Effector CD4-positive, alpha-beta T cell (primary cell): ENCODE measurements at regions not wholly inside any gene's neighbourhood (a gene's known extent, or its start where the extent isn't known, plus 50 kb on each side); places are given as distances from the start of the nearest gene placed in this dataset.
"Not testable (repeated sequence)": the region's sequence is repeated elsewhere in the genome, so short reads cannot be mapped to it uniquely, and the experiment has no call there.

Experiments used
- DNase-seq: peaks from one replicate; pipeline ENCODE4 v3.0.0-alpha.2; 2020

DNA sequence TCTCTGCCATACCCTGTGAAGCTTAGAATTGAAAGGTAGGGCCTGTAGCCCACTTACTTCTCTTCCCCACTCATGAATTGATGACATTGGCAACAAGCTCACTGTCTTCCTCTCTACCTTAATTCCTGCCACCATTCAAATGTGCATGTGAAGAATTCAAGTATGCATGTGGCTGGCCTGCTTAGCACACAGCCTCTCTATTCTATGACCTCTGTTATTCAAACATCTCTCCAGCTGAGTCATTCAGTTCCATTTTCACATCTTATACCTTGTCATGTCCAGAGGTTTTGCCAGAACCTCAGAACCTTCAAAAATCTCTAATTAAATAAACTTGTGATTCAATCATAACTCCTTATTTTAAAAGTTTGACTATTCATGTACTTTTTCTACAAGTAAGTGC lies 114.7 kb upstream of the MAN2A1 start:
- no peak for DNase-seq

DNA sequence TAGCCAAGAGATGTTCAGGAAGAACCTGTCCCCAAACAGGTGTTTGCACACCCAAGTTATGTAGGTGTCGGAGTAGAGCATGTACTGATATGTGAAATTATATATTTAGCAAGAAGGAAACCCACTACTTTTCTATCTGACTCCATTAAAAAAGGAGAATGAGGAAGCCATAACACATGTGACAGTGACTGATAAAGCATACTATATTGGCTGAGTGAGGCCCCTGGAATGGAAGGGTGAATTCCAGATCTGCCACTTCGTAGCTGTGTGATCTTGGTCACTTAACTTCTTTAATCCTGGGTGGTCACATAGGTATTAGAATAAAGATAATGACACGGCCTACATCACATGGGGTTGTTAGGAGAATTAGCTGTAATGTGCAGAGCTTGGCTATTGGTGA lies 116.0 kb upstream of the MAN2A1 start:
- no peak for DNase-seq

DNA sequence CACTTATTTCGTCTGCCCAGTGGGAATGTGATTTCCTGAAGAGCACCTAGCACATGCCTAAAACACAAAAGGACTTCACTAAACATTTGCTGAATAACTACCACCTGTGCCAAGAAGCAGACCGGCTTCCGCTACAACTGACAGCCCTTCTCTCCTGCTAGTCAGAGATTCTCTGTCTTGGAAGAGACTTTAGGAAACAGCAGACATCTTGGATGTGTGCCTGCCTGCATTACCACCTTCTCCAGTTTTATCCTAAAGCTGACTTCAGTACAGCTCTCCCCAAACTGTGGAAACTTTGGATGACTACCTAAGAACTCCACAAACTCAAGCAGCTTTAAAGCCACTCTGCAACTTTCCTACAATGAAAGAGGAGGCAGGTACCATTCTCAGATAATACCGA lies 116.5 kb upstream of the MAN2A1 start:
- DNase-seq = no peak

DNA sequence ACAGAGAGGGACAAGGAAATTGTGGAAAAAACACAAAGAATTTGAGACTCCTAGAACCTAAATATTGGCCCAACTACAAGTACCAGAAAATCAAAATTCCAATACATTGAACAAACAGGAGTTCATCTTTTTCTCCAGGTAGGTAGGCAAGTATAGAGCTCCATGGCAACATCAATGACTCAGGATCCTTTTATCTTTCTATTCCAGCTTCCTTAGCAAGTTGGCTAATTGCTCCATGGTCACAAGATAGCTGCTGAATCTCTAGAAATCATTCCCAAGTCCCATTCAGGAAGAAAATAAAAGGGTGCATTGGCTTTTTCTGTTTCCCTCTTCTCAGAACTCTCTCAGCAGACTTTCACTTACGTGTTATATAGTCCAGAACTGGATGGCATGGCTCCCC lies 117.9 kb upstream of the MAN2A1 start:
- no peak for DNase-seq

DNA sequence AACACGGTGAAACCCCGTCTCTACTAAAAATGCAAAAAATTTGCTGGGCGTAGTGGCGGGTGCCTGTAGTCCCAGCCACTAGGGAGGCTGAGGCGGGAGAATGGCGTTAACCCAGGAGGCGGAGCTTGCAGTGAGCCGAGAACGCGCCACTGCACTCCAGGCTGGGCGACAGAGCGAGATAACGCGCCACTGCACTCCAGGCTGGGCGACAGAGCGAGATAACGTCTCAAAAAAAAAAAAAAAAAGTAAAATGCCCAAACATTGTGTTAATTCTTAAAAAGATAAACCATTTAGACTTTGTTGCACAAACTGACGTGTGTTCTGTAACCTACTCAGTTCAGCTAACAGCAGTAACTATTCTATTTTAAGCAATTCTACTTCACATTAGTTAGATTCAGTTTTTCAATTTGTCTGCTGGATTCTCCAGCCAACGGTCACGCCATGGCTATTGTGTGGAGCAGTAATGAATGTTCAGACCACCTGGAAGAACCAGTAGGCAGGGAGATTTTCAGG lies 119.3 kb upstream of the MAN2A1 start:
- no peak for DNase-seq

DNA sequence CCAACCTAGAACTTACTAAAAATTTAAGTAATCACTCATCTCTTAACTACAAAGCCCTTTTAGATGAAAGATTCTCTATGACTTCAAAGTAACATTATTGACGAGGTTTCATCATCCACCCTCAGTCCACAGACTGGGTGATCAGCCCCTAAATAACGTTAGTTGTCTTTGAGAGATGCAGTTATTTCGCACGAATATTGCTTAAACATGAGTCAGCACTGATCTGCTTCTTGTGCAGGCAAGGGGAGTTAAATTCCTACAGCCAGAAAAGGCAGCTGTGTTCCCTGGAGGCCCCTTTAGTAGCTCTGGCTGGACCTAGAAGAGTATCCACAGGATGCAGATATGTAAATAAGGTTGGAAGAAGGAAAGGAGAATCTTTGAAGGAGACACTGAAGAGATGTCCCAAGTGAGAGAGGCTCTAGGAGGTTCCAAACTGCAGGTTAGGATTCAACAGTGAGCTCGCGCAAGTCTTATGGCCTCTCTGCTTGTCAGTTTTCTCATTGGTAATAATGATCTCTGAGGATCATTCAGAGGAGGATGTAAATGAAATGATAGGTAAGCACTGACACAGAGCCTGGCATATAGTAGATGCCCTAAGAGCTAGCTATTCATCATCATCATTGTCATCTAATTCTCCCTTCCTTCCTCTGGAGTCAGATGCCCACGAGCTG lies 122.2 kb upstream of the MAN2A1 start:
- DNase-seq = no peak

DNA sequence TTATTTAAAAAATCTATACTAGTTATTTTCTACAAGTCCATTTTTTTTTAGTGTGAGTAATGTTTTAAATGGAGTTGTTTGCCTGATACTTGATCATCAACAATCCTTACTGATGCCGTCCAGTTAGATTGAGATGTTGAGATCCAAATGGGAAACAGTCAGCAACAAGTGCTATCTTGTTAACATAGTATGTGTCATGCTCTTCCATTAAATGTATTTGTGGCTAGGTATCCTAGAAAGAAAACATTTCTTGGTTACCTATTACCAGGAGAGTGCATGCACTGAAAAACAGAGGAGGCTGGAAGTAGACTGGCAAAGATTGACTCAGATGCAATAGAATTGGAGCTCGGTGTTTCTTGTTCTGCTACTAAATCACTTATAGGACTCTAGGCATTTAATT lies 123.4 kb upstream of the MAN2A1 start:
- DNase-seq = no peak

DNA sequence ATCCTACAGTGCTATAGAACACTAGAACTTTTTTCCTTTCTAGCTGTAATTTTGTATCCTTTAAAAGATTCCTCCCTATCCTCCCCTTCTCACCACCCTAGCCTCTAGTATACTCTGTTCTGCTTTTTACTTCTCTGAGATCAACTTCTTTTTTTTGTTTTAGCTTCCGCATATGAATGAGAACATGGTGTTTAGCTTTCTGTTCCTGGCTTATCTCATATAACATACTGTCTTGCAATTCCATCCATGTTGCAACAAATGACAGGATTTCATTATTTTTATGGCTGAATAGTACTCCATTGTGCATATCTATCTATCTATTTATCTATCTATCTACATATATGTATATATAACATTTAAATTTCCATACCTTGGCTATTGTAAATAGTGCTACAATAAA lies 126.0 kb upstream of the MAN2A1 start:
- DNase-seq = no peak

DNA sequence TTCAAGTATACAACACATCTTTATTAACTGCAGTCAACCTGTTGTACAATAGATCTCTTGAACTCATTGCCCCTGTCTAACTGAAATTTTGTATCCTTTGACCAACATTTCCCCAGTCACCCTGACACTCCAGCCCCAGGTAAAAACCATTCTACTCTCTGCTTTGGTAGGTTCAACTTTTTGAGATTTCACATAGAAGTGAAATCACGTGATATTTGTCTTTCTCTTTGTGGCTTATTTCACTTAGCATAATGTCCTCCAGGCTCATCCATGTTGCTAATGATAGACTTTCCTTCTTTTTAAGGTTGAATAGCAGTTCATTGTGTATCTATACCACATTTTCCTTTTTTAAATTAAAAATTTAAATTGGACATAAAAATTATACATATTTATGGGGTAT lies 126.5 kb upstream of the MAN2A1 start:
- DNase-seq = no peak

DNA sequence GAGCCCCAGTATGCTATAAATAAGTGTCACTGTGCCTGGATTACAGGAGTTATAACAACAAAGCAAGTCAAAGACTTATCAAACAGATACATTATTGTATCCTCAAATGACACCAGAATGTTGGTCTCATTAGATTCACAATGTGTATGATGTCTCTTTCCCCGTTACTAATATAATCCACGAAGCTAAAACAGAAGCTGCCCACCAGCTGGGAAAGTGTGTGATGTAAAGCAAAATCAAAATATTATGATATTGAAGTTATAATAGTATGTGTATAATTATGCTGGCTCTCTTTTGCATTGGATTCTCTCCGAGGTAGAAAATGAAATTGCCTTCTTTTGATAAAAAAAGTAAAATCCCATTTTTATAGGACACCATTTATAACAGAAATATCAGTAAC lies 127.3 kb upstream of the MAN2A1 start:
- no peak for DNase-seq

DNA sequence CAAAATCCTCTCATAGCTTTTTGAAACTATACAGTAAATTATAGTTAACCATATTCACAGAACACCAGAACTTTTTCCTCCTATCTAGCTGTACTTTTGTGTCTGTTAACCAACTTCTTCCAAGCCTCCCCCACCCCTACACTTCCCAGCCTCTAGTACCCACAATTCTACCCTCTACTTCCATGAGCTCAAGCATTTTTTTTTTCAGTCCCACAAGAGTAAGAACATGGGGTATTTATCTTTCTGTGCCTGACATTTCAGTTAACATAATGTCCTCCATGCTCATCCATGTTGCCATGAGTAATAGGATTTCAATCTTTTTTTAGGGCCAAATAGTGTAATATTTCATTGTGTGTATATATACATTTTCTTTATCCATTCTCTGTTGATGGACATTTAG lies 128.3 kb upstream of the MAN2A1 start:
- DNase-seq = no peak

DNA sequence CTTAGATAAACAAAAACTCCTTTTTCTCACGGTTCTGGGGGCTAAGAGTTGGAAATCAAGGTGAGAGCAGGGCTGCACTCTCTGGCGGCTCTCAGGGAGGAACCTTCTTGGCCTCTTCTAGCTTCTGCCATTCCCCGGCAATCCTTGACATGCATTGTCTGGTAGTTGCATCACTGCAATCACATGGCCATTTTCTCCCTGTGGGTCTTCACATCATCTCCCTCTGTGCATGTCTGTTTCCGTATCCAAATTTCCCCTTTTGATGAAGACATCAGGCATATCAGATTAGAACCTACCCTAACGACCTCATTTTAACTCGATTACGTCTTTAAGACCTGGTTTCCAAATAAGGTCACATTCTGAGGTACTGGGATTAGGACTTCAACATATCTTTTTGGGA lies 129.2 kb upstream of the MAN2A1 start:
- no peak for DNase-seq

DNA sequence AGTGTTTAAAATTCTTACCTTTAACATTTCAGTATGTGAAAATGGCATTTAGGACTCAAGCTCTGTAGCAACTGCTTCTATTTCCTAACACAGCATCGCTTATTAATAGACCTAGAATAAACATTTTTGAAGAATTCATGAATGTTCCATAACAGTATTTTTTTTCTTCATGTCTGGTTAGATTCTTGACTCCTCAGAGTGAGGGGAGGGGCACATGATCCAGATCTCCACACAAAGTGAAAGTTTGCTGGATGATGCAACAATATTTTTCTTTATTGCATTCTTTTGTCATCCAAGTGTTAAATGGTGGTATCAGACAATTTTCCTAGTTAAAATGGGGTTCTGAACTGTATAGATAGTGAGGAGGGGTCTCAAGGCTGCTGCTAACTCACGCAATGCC lies 130.8 kb upstream of the MAN2A1 start:
- DNase-seq = no peak

DNA sequence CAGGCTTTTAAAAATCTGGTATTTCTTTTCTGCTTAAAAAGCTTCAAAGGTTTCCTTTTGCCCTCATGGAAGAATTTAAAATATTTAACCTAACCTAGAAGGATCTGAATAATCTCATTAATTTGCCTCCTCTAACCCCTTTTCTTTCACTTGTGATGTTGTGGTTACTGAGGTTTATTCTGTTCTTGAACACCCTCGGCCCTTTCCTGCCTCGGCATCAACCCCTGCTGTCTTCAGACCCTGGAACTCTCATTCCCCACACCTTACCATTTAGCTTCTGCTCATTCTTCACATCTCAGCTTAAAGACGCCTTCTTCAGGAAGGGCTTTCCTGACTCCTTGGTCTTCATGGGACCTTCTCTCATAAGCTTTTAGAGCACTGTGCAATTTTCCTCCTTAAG lies 131.4 kb upstream of the MAN2A1 start:
- no peak for DNase-seq

DNA sequence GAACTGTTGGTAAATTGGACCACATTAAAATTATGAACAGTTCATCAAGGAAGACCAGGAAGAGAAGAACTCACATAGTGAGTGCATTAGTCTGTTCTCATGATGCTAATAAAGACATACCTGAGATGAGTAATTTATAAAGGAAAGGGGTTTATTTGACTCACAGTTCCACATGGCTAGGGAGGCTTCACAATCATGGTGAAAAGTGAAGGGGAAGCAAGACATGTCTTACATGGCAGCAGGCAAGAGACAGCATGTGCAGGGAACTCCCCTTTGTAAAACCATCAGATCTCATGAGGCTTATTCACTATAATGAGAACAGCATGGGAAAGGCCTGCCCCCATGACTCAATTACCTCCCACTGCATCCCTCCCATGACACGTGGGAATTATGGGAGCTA lies 135.9 kb upstream of the MAN2A1 start:
- DNase-seq = no peak

DNA sequence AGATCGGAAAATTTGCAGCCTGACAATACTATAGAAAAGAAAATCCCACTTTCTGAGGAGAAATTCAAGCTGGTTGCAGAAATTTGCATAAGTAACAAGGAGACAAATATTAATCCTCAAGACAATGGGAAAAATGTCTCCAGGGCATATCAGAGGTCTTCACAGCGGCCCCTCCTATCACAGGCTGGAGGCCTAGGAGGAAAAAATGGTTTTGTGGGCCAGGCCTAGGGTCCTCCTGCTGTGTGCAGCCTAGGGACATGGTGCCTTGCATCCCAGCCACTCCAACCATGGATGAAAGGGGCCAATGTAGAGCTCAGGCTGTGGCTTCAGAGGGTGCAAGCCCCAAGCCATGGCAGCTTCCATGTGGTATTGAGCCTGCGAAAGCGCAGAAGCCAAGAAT lies 138.5 kb upstream of the MAN2A1 start:
- DNase-seq = not testable (repeated sequence)

DNA sequence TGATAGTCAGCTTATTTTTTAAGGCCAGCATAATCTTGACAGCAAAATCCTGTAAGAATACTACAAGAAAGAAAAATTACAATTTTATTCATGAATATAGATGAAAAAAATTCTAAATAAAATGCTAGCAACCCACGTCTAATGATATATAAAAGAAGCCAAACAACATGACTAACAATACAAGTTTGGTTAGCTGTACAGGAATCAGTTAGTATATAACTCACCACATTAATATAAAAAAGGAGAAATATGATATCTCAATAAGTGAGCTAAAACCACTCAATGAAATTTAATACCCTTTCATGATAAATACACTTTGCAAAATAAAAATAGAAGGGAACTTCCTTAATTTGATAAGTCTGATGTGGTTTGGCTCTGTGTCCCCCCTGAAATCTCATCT lies 139.7 kb upstream of the MAN2A1 start:
- no peak for DNase-seq

DNA sequence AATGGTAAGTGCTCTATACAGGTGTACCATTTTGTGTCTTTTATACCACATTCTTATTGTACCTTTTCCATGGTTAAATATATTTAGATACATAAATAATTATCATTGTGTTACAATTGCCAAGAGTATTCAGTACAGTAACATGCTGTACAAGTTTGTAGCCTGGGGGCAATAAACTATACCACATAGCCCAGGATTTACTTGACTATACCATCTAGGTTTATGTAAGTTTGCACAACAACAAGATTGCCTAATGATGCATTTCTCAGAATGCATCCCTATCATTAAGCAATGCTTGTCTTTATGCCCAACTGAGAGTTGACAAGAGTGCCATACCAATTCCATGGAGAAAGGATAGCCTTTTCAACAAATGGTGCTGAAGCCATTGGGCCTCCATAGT lies 136.7 kb upstream of the PJA2 start:
- no peak for DNase-seq

DNA sequence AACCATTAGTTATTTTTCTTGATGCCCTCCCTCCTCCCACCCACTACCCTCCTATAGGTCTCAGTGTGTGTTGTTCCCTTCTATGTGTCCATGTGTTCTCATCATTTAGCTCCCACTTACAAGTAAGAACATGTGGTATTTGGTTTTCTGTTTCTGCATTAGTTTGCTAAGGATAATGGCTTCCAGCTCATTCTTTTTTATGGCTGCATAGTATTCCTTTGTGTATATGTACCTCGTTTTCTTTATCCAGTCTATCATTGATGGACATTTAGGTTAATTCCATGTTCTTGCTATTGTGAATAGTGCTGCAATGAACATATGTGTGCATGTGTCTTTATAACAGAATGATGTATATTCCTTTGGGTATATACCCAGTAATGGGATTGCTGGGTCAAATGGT lies 135.1 kb upstream of the PJA2 start:
- DNase-seq = not testable (repeated sequence)

DNA sequence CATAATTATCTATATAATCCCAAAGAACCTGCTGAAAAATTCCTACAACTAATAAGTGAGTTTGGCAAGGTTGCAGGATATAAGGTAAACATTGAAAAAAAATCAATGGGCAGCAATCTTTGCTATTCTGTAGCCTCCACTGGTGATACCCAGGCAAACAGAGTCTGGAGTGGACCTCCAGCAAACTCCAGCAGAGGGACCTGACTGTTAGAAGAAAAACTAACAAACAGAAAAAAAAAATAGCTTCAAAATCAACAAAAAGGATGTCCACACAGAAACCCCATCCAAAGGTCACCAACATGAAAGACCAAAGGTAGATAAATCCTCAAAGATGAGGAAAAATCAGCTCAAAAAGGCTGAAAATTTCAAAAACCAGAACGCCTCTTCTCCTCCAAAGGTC lies 128.9 kb upstream of the PJA2 start:
- DNase-seq = not testable (repeated sequence)

DNA sequence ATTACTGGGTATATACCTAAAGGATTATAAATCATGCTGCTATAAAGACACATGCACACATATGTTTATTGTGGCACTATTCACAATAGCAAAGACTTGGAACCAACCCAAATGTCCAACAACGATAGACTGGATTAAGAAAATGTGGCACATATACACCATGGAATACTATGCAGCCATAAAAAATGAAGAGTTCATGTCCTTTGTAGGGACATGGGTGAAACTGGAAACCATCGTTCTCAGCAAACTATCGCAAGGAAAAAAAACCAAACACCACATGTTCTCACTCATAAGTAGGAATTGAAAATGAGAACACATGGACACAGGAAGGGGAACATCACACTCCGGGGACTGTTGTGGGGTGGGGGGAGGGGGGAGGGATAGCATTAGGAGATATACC lies 125.3 kb upstream of the PJA2 start:
- not testable (repeated sequence) for DNase-seq

DNA sequence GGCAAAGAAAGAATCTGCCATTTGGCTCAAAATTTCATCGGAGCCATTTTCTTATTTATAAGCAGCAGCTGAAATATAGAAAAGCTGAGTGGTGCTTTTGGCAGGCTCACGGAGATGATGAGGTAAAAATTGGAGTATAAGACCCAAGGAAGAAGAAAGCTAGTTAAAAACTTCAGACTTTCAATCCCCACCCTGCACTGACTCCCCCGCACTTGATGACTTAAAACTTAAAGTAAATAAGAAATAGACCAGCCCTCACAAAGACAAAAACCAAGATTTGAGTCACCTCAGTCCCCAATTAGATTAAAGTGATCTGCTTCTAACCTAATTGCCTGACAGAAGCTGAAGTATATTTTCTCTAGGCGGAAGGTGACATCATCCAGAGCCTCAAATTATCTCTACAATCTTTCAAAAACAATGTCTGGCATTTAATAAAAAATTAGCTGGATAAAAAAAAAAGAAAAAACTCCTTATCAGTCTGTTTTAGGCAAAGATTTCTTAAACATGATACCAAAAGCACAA lies 124.0 kb upstream of the PJA2 start:
- no peak for DNase-seq

DNA sequence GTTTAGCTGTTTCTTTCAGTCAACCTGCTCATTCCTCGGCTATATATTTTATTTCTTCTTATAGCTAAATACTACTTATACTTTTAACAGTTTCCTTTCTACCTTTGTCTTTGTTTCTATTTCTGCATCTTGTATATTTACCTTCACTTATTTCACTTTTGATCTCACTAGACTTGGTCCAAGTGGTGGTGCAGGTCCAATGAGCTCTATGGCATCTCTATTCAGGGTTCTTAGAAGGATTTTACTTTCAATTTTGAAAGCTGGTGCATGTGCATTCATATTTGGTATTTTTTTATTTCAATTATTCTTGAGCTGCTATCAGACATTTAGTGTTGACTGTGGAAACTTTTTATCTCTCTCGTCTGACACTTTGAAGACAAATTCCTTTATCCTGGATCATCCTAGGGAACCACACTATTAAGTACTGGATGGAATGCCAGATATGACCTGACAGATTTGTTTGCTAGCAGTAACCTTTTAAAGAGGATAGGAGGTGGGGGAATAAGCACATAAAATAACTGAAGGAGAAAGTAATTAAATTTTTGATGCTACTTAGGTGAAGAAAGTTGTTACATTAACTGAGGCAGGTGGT lies 123.1 kb upstream of the PJA2 start:
- DNase-seq = no peak

DNA sequence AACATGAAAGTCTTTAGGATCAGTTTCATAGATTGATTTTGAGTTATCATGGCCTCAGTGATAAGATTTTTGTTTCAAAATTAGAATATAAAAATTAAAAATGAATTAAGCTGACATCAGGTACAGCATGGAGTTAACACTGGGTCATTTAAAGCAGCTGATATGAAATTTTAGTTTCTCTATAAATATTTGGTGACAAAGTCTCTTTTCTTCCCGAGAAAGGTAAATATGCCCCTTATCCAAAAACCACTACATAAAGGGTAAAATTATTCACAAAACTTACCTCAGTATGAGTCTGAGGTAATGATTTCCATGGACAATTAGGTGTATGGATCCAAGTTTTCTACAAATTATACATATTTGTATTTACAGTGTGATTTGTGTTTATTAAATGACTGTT lies 121.5 kb upstream of the PJA2 start:
- DNase-seq = no peak

DNA sequence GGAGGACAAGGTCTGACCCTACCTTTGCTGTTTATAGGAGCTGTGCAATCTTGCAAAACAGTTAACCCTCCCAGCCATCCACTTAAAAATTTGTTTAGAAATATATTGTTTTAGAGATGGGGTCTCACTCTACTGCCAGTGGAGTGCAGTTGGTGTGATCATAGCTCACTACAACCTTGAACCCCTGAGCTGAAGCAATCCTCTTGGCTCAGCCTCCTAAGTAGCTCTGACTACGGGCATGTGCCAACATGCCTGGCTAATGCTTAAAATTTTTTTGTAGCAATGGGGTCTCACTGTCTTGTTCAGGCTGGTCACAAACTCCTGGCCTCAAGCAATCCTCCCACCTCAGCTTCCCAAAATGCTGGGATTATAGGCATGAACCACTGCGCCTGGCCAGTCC lies 120.2 kb upstream of the PJA2 start:
- no peak for DNase-seq
